GM18873 (cell line): ENCODE measurements at regions not wholly inside any gene's neighbourhood (a gene's known extent, or its start where the extent isn't known, plus 50 kb on each side); places are given as distances from the start of the nearest gene placed in this dataset.
"Not testable (repeated sequence)": the region's sequence is repeated elsewhere in the genome, so short reads cannot be mapped to it uniquely, and the experiment has no call there.

Source experiments
- ATAC-seq: cut with Tn5 transposase; IDR thresholded peaks from one replicate; pipeline ENCODE4 v1.9.1; 2021; ENCODE audit warnings: mild to moderate bottlenecking, moderate library complexity, moderate number of reproducible peaks; ENCODE audit not compliant: unreplicated experiment, low FRiP score

GRCh38 chr10:34058845-34059614 is 724.6 kb upstream of the NRP1 start:
- no peak for ATAC-seq

- not testable (repeated sequence) for ATAC-seq
These were observed 721.0 kb upstream of the NRP1 start for GRCh38 chr10:34055410-34055985.

GRCh38 chr10:34049887-34050286 is 715.4 kb upstream of the NRP1 start:
- no peak for ATAC-seq

GRCh38 chr10:34049469-34049868 is 715.0 kb upstream of the NRP1 start:
- no peak for ATAC-seq

- no peak for ATAC-seq
These were observed 712.9 kb upstream of the NRP1 start for GRCh38 chr10:34047389-34047788.

- no peak for ATAC-seq
These were observed 712.1 kb upstream of the NRP1 start for GRCh38 chr10:34046506-34047034.

- no peak for ATAC-seq
These were observed 711.2 kb upstream of the NRP1 start for GRCh38 chr10:34045571-34046190.

- ATAC-seq, result no peak
These were observed 707.4 kb upstream of the NRP1 start for GRCh38 chr10:34041871-34042270.

GRCh38 chr10:34037499-34037898 is 703.0 kb upstream of the NRP1 start:
- no peak for ATAC-seq

- not testable (repeated sequence) for ATAC-seq
These were observed 700.8 kb upstream of the NRP1 start for GRCh38 chr10:34035241-34035790.

GRCh38 chr10:34033078-34033477 is 698.6 kb upstream of the NRP1 start:
- no peak for ATAC-seq

GRCh38 chr10:34032564-34032963 is 698.1 kb upstream of the NRP1 start:
- no peak for ATAC-seq

- no peak for ATAC-seq
These were observed 696.9 kb upstream of the NRP1 start for GRCh38 chr10:34031400-34031799.

- no peak for ATAC-seq
These were observed 695.0 kb upstream of the NRP1 start for GRCh38 chr10:34029455-34029854.

GRCh38 chr10:34028936-34029335 is 694.5 kb upstream of the NRP1 start:
- no peak for ATAC-seq

GRCh38 chr10:34024693-34025425 is 690.4 kb upstream of the NRP1 start:
- ATAC-seq, result no peak

- no peak for ATAC-seq
These were observed 689.8 kb upstream of the NRP1 start for GRCh38 chr10:34024282-34024681.

- ATAC-seq, result no peak
These were observed 687.7 kb upstream of the NRP1 start for GRCh38 chr10:34022195-34022594.

- no peak for ATAC-seq
These were observed 684.3 kb upstream of the NRP1 start for GRCh38 chr10:34018784-34019183.

GRCh38 chr10:34018129-34018528 is 683.7 kb upstream of the NRP1 start:
- ATAC-seq, result no peak

GRCh38 chr10:34017281-34017680 is 682.8 kb upstream of the NRP1 start:
- ATAC-seq, result no peak
